ENCODE measurements at regions not wholly inside any gene's neighbourhood (a gene's known extent, or its start where the extent isn't known, plus 50 kb on each side); places are given as distances from the start of the nearest gene placed in this dataset.

DNA sequence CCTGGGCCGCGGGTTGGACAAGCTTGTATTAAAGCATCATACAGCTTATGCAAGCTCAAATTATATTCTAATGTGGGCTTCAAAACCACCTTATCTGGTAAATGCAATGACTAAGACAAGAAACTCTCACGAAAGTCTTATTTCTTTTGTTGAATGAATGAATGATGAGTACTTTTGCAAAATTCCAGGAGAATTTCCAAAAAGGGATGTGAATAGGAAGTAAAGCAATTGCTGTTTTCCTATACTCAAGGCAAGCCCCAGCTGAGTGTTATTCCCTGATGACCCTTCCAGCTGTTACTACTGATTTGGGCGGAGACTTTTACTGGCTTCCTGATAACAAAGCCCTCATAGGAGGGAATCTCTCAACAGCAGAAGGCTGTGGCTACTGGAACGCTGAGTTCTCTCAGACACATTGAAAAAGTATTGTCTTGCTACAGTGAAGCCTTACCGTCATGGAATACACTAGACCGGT lies 162.8 kb downstream of the SREK1 start:
- H3K4me3 Mint-ChIP-seq, result no peak overlapping the region
- no peaks in the 10 kb centered on the region for H3K9me3 ChIP-seq (ENCODE audit: low read depth)
- no peak overlapping the region for H3K9ac ChIP-seq
- no peak overlapping the region for H3K27ac ChIP-seq
- H3K27me3 Mint-ChIP-seq (ENCODE audit: insufficient read depth, low read depth), result peaks cover 3% of the 10 kb centered on the region
- H3K27me3 ChIP-seq, result no peaks in the 10 kb centered on the region
- peaks cover 11% of the 10 kb centered on the region for H3K4me1 Mint-ChIP-seq
- H3K4me2 ChIP-seq, result no peak overlapping the region
- H3F3A ChIP-seq (ENCODE audit: low read depth), result peaks cover 13% of the 10 kb centered on the region
- DNase-seq (ENCODE audit: low spot score), result peak; percentile 9
- no peak overlapping the region for H3K27ac Mint-ChIP-seq
- no peaks in the 10 kb centered on the region for H4K20me1 ChIP-seq (ENCODE audit: low read depth)
- H2AFZ ChIP-seq (replicated peaks), result peak overlapping the region; percentile 14
- no peaks in the 10 kb centered on the region for H3K79me2 ChIP-seq (ENCODE audit: low read depth)
- peaks cover 15% of the 10 kb centered on the region for H3K4me1 ChIP-seq
- H3K36me3 Mint-ChIP-seq, result no peaks in the 10 kb centered on the region
- H3K36me3 ChIP-seq, result no peaks in the 10 kb centered on the region
- TF ChIP-seq EZH2 (IDR thresholded peaks at IDR 0.05) (no peak), EZH2phosphoT487 (IDR thresholded peaks at IDR 0.05) (no peak), CTCF (IDR thresholded peaks at IDR 0.05) (no peak)
- peaks cover 12% of the 10 kb centered on the region for H3K9me3 Mint-ChIP-seq
- no peak overlapping the region for H3K4me3 ChIP-seq

DNA sequence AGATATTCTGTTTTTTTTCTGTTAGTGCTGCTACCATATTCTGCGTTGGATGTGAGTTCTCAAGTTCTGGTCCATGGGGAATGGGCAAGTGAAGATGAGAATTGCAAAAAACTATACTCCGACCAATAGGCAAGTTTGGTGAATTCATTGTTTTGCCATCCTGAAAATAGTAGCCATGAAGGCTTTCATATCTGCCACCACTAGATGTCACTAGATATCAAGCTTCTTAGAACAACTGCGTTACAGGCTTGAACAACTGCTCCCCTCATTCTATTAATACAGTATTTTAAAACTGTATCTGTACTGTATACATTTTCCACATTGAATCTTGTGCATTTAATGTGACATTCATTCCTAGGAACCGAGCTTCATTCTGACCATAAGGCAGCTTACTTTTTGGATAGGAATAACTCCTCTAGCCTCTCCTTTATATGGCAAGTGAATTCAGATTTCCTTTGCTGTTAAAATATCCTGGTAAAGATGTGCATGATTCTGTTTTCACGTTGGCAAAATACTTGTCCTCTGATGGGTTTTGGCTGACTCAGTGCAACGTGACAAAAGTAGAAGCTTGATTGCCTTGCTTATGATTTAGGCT lies 163.6 kb downstream of the SREK1 start:
- Histone ChIP-seq H4K20me1 (ENCODE audit: low read depth) (no peaks in the 10 kb centered on the region), H3K36me3 (no peaks in the 10 kb centered on the region), H3F3A (ENCODE audit: low read depth) (peaks cover 13% of the 10 kb centered on the region), H3K27ac (no peak overlapping the region), H3K79me2 (ENCODE audit: low read depth) (no peaks in the 10 kb centered on the region), H3K4me3 (no peak overlapping the region), H2AFZ (replicated peaks) (no peak overlapping the region), H3K4me1 (peaks cover 15% of the 10 kb centered on the region), H3K9me3 (ENCODE audit: low read depth) (no peaks in the 10 kb centered on the region), H3K9ac (no peak overlapping the region), H3K4me2 (peak overlapping the region; percentile 17), H3K27me3 (no peaks in the 10 kb centered on the region)
- no peak for TF ChIP-seq EZH2 (IDR thresholded peaks at IDR 0.05)
- peak; percentile 93 for TF ChIP-seq CTCF (IDR thresholded peaks at IDR 0.05)
- peaks cover 11% of the 10 kb centered on the region for H3K4me1 Mint-ChIP-seq
- peaks cover 3% of the 10 kb centered on the region for H3K27me3 Mint-ChIP-seq (ENCODE audit: insufficient read depth, low read depth)
- H3K36me3 Mint-ChIP-seq, result no peaks in the 10 kb centered on the region
- no peak overlapping the region for H3K4me3 Mint-ChIP-seq
- peak; percentile 83 for DNase-seq (ENCODE audit: low spot score)
- peaks cover 13% of the 10 kb centered on the region for H3K9me3 Mint-ChIP-seq
- H3K27ac Mint-ChIP-seq, result no peak overlapping the region

DNA sequence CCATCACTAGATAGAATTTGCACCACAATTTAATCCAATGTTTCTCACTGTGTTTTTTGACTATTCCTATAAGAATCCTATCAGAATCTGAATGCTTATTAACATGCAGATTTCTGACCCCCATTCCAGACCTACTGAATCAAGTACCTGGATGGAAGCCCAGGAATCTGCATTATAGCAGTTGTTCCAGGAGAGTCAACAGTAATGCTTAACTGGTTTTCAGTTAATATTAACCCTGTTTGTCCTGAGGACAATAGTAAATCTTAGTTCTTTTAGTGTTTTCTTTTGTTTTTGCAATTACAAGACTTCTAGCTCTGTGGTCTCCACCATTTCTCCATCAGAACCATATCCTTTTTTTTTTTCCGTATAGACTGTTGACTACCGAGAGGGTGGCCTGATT lies 168.2 kb downstream of the SREK1 start:
- TF ChIP-seq CTCF (IDR thresholded peaks at IDR 0.05) (no peak), EZH2 (IDR thresholded peaks at IDR 0.05) (no peak), EZH2phosphoT487 (IDR thresholded peaks at IDR 0.05) (no peak)
- peaks cover 15% of the 10 kb centered on the region for H3K4me1 ChIP-seq
- Mint-ChIP-seq H3K9me3 (peaks cover 28% of the 10 kb centered on the region), H3K36me3 (no peaks in the 10 kb centered on the region), H3K27me3 (ENCODE audit: insufficient read depth, low read depth) (no peaks in the 10 kb centered on the region), H3K4me3 (no peak overlapping the region), H3K27ac (no peak overlapping the region), H3K4me1 (peaks cover 11% of the 10 kb centered on the region)
- no peak overlapping the region for H3K27ac ChIP-seq
- H3F3A ChIP-seq (ENCODE audit: low read depth), result peaks cover 7% of the 10 kb centered on the region
- H3K4me2 ChIP-seq, result no peak overlapping the region
- no peak overlapping the region for H3K4me3 ChIP-seq
- H3K27me3 ChIP-seq, result no peaks in the 10 kb centered on the region
- no peak overlapping the region for H3K9ac ChIP-seq
- H4K20me1 ChIP-seq (ENCODE audit: low read depth), result no peaks in the 10 kb centered on the region
- H3K9me3 ChIP-seq (ENCODE audit: low read depth), result no peaks in the 10 kb centered on the region
- no peaks in the 10 kb centered on the region for H3K36me3 ChIP-seq
- H3K79me2 ChIP-seq (ENCODE audit: low read depth), result no peaks in the 10 kb centered on the region
- no peak overlapping the region for H2AFZ ChIP-seq (replicated peaks)
- DNase-seq (ENCODE audit: low spot score), result no peak

All from neural progenitor cell (in vitro differentiated cells).